K562 (cell line): ENCODE measurements at regions not wholly inside any gene's neighbourhood (a gene's known extent, or its start where the extent isn't known, plus 50 kb on each side); places are given as distances from the start of the nearest gene placed in this dataset.

Experiments
- ATAC-seq: fragments of 200-7000 bp; cut with Tn5 transposase; 3 replicates; pipeline ENCODE4 v1.9.1; 2020; ENCODE audit warnings: moderate library complexity
- BruUV-seq: library from RNA; stranded (reverse); fragments of 400-500 nt; replicated peaks from 2 replicates; lab custom pipeline; 2021; lab: Mats Ljungman, UMichigan
- CTCF ChIA-PET: fragments of 300-600 bp; formaldehyde crosslinking; extraction: SDS; loops from one replicate; lab custom pipeline; 2021; ENCODE audit warnings: low intra/inter-chr PET ratio; lab: Yijun Ruan, JAX
- POLR2A ChIA-PET: fragments of 300-600, 350-650 bp; sonication (Branson Sonifier 250); formaldehyde crosslinking; extraction: SDS; loops from one replicate; lab custom pipeline; 2021; ENCODE audit warnings: antibody characterized with exemption, inconsistent platforms; lab: Yijun Ruan, JAX
- DNase-seq, 4 experiments: peaks; one replicate each; pipeline versions ENCODE4 v3.0.0 to v3.0.0-alpha.2; 2011 to 2018; ENCODE audit warnings: low spot score in 3 of 4, mixed read lengths in 3 of 4; ENCODE audit errors: extremely low read depth in 1 of 4
- FAIRE-seq: peaks from 2 replicates; lab custom pipeline; 2011; peaks lifted over from hg19 to GRCh38; lab: Jason Lieb, UNC
- H2AFZ ChIP-seq: 2 replicates; pipeline ENCODE4 v1.6.0; 2011; ENCODE audit warnings: low read depth, low read length, control low read depth, inconsistent platforms
- H3K27ac ChIP-seq: fragments of 200-600 bp; 3 replicates; pipeline ENCODE4 v1.8.0; 2011; ENCODE audit warnings: low read depth, mild to moderate bottlenecking, control low read depth, inconsistent platforms, low read length, moderate library complexity, mixed read lengths; ENCODE audit errors: extremely low read depth
- H3K27me3 ChIP-seq, 2 experiments: fragments of 300-600 bp in 1 of 2; 2 replicates in 1 of 2; 3 replicates in 1 of 2; pipeline versions ENCODE4 v1.6.0 to v1.8.0; 2011; ENCODE audit warnings: inconsistent platforms in 2 of 2, low read length in 2 of 2, mild to moderate bottlenecking in 1 of 2, mixed read lengths in 1 of 2, moderate library complexity in 1 of 2; ENCODE audit not compliant: control insufficient read depth in 2 of 2, insufficient read depth in 2 of 2
- H3K36me3 ChIP-seq: fragments of 300-600 bp; 3 replicates; pipeline ENCODE4 v1.8.0; 2011; ENCODE audit warnings: mild to moderate bottlenecking, low read length, inconsistent platforms; ENCODE audit not compliant: control insufficient read depth, insufficient read depth
- H3K4me1 ChIP-seq, 2 experiments: fragments of 200-600 bp in 1 of 2; replicated peaks in 1 of 2; 2 replicates in 1 of 2; 3 replicates in 1 of 2; pipeline versions ENCODE4 v1.5.1 to v1.8.0; 2011; ENCODE audit warnings: inconsistent platforms in 2 of 2, low read length in 2 of 2, mild to moderate bottlenecking in 1 of 2, mixed read lengths in 1 of 2, moderate library complexity in 1 of 2; ENCODE audit not compliant: control insufficient read depth in 2 of 2, insufficient read depth in 2 of 2
- H3K4me2 ChIP-seq: 2 replicates; pipeline ENCODE4 v1.6.1; 2011; ENCODE audit warnings: low read length, control low read depth, inconsistent platforms, mixed read lengths; ENCODE audit not compliant: insufficient read depth
- H3K4me3 ChIP-seq: fragments of 200-600 bp; sonication (generic), shearing (Covaris generic); 2 replicates; pipeline ENCODE4 v1.5.1; 2016; ENCODE audit warnings: control low read depth, inconsistent platforms
- H3K79me2 ChIP-seq: fragments of 200-600 bp; 3 replicates; pipeline ENCODE4 v1.8.0; 2011; ENCODE audit warnings: low read length, inconsistent platforms; ENCODE audit not compliant: control insufficient read depth, insufficient read depth
- H3K9ac ChIP-seq, 2 experiments: 2 replicates each; pipeline versions ENCODE4 v1.6.0 to v1.6.1; 2011; ENCODE audit warnings: low read depth in 2 of 2, low read length in 2 of 2, control low read depth in 1 of 2, inconsistent platforms in 1 of 2, mild to moderate bottlenecking in 1 of 2, mixed read lengths in 1 of 2; ENCODE audit not compliant: insufficient read depth in 1 of 2
- H3K9me1 ChIP-seq: one replicate; pipeline ENCODE4 v1.6.0; 2011; ENCODE audit warnings: inconsistent platforms, mild to moderate bottlenecking, low read length, moderate library complexity; ENCODE audit not compliant: control insufficient read depth, insufficient read depth
- H3K9me3 ChIP-seq: replicated peaks from 2 replicates; pipeline ENCODE4 v1.5.1; 2011; ENCODE audit warnings: low read depth, low read length, inconsistent platforms; ENCODE audit not compliant: control insufficient read depth, insufficient read depth
- H4K20me1 ChIP-seq: replicated peaks from 2 replicates; pipeline ENCODE4 v1.6.1; 2011; ENCODE audit warnings: low read length, inconsistent platforms, mixed read lengths; ENCODE audit not compliant: control insufficient read depth, insufficient read depth
- SPI1 ChIP-seq: IDR thresholded peaks from 2 replicates; pipeline ENCODE4 v1.6.1; 2011; ENCODE audit warnings: low read depth, low read length, control low read depth, borderline replicate concordance
- TCF7 ChIP-seq: sonication (generic); IDR thresholded peaks from 2 replicates; pipeline ENCODE4 v1.6.1; 2016; ENCODE audit warnings: antibody characterized with exemption, borderline replicate concordance
- ZNF408 ChIP-seq: fragments of 250-450 bp; sonication (Bioruptor Pico); IDR thresholded peaks from 2 replicates; pipeline ENCODE4 v1.4.0; 2020; ENCODE audit warnings: low read depth, mild to moderate bottlenecking, moderate library complexity
- ZNF644 ChIP-seq: fragments of 200-800 bp; sonication (Bioruptor generic); IDR thresholded peaks from 2 replicates; pipeline ENCODE4 v1.6.1; 2016; ENCODE audit warnings: low read depth, missing genetic modification characterization, missing compliant biosample characterization
- WGBS: fragments of 100-300 bp; shearing (Covaris generic); methylation state at CpG from one replicate; pipeline ENCODE4 v1.1.6; 2016; ENCODE audit warnings: low coverage, mixed read lengths; ENCODE audit not compliant: insufficient coverage; ENCODE audit errors: missing lambda C conversion rate; 5-methylcytosine and 5-hydroxymethylcytosine counted together
- in situ Hi-C: fragments of 300-500 bp; cut with MboI; formaldehyde crosslinking; loops from 4 replicates; pipeline ENCODE4 v1.15.0; 2018; ENCODE audit warnings: inconsistent platforms, mixed read lengths
- intact Hi-C: fragments of 100-400 bp; cut with micrococcal nuclease; formaldehyde crosslinking; loops from 2 replicates; pipeline ENCODE4 v1.14.2; 2022
- TF ChIP-seq, protein P1 (sequence below), 2 experiments: fragments of 450-650 bp in 1 of 2; IDR thresholded peaks; 2 replicates each; pipeline ENCODE4 v1.6.1; 2011 to 2017; ENCODE audit warnings: low read depth in 2 of 2, antibody characterized with exemption in 1 of 2, borderline replicate concordance in 1 of 2, low read length in 1 of 2, mild to moderate bottlenecking in 1 of 2, mixed read lengths in 1 of 2; ENCODE audit not compliant: control insufficient read depth in 1 of 2

DNA sequence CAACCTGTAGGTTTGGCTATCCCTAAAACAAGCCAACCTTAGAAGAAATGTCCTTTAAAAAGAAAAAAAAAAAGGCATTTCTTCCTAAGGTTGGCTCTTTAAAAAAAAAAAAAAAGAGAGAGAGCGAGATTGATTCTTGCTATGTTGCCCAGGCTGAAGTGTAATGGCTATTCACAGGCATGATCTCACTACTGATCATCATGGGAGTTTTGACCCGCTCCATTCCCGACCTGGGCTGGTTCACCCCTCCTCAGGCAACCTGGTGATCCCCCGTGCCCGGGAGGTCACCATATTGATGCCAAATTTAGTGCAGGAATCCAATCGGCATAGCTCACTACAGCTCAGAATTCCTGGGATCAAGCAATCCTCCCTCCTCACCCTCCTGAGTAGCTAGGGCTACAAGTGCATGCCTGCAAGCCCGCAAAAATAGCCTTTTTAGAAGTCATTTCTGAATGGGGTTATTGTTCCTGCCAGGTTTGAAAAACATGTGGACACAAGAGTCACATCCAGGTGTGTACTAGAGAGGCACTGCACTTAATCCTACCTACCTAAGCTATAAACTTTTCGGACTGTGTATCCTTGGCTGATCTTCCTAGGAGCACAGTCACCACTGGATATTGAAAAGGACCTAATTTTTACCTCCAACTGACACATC is 61.4 kb upstream of the ZCCHC13 start:
- ChIA-PET POLR2A (no interaction called here), CTCF (no interaction called here)
- no peak overlapping the region for H3K9ac ChIP-seq
- peaks cover 12% of the 10 kb centered on the region for H3K36me3 ChIP-seq
- H3K9me3 ChIP-seq: no peaks in the 10 kb centered on the region
- ATAC-seq (no peak), FAIRE-seq (no peak), DNase-seq (no peak)
- H3K4me3 ChIP-seq: no peak overlapping the region
- H3K4me2 ChIP-seq: no peak overlapping the region
- no TSS peak for BruUV-seq
- H3K79me2 ChIP-seq: no peaks in the 10 kb centered on the region
- WGBS: 92% methylated on average over 4 of the region's 8 CpGs
- intact Hi-C loops (no loop called here), in situ Hi-C loops (no loop called here)
- no peak overlapping the region for H2AFZ ChIP-seq
- H3K27ac ChIP-seq: no peak overlapping the region
- no peaks in the 10 kb centered on the region for H4K20me1 ChIP-seq
- H3K4me1 ChIP-seq: no peaks in the 10 kb centered on the region
- H3K9me1 ChIP-seq: no peaks in the 10 kb centered on the region
- H3K27me3 ChIP-seq: no peaks in the 10 kb centered on the region
- TF ChIP-seq ZNF408: no peak

DNA sequence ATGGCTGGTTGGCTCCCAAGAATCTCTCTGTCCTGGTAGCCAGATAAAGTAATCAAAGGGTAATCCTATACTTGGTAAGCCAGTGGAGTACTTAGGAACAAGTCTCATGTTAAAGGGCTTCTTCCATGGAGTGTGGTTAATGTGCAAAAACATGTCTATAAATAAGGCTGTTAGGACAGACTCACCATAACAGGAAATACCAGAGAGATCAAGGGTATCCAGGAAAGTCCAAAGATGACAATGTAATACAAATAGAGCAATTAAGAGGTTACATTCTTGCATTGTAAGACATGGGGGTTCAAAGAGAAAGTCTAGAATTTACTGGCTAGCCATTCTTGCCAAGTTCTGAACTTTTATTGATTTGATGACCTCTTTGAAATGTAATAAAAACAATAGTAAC is 61.9 kb upstream of the ZCCHC13 start:
- DNase-seq (no peak), ATAC-seq (no peak), FAIRE-seq (no peak)
- Histone ChIP-seq H3K4me2 (no peak overlapping the region), H3K9me3 (no peaks in the 10 kb centered on the region), H3K9me1 (no peaks in the 10 kb centered on the region), H3K4me1 (no peaks in the 10 kb centered on the region), H3K27ac (no peak overlapping the region), H3K9ac (no peak overlapping the region), H4K20me1 (no peaks in the 10 kb centered on the region), H3K27me3 (no peaks in the 10 kb centered on the region), H3K79me2 (no peaks in the 10 kb centered on the region), H2AFZ (no peak overlapping the region), H3K36me3 (peaks cover 7% of the 10 kb centered on the region; the same call in 2 of the 3 replicates), H3K4me3 (no peak overlapping the region)
- TF ChIP-seq, protein P1, sequence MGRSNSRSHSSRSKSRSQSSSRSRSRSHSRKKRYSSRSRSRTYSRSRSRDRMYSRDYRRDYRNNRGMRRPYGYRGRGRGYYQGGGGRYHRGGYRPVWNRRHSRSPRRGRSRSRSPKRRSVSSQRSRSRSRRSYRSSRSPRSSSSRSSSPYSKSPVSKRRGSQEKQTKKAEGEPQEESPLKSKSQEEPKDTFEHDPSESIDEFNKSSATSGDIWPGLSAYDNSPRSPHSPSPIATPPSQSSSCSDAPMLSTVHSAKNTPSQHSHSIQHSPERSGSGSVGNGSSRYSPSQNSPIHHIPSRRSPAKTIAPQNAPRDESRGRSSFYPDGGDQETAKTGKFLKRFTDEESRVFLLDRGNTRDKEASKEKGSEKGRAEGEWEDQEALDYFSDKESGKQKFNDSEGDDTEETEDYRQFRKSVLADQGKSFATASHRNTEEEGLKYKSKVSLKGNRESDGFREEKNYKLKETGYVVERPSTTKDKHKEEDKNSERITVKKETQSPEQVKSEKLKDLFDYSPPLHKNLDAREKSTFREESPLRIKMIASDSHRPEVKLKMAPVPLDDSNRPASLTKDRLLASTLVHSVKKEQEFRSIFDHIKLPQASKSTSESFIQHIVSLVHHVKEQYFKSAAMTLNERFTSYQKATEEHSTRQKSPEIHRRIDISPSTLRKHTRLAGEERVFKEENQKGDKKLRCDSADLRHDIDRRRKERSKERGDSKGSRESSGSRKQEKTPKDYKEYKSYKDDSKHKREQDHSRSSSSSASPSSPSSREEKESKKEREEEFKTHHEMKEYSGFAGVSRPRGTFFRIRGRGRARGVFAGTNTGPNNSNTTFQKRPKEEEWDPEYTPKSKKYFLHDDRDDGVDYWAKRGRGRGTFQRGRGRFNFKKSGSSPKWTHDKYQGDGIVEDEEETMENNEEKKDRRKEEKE (IDR thresholded peaks at IDR 0.05; ENCODE audit: borderline replicate concordance in 1 of 2, control insufficient read depth in 1 of 2, low read depth in 2 of 2, low read length in 1 of 2): no peak
- no peak for TF ChIP-seq SPI1
- no peak for TF ChIP-seq ZNF644 (tag)
- no peak for TF ChIP-seq TCF7
- ChIA-PET POLR2A (no interaction called here), CTCF (no interaction called here)
- no TSS peak for BruUV-seq
- in situ Hi-C loops (no loop called here), intact Hi-C loops (no loop called here)
